ENCODE measurements at regions not wholly inside any gene's neighbourhood (a gene's known extent, or its start where the extent isn't known, plus 50 kb on each side); places are given as distances from the start of the nearest gene placed in this dataset.

GRCh38 chr2:188129677-188130076 lies 162.0 kb upstream of the GULP1 start:
- TF ChIP-seq CTCF (IDR thresholded peaks at IDR 0.05) (no peak), POLR2A (IDR thresholded peaks at IDR 0.05) (no peak)

Measured in testis (tissue), 2 donors.